ENCODE measurements at regions not wholly inside any gene's neighbourhood (a gene's known extent, or its start where the extent isn't known, plus 50 kb on each side); places are given as distances from the start of the nearest gene placed in this dataset.

DNA sequence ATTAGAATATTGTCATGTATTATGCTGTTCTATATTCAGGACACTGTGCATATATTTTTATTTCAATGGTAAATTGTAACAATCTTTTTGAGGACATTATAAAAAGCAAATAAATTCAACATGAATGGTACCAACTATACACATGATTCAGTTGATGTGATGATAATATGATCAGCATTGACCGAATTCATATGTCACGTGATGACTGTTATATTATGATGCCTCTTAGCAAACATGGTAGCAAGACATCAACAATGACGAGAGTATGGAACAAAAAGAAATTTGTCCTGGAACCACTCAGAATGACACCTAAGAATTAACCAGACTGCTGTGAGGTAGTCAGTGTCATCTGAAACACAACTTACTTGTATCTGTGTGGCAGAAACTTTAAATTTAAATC is 161.5 kb upstream of the OR13F1 start:
- H4K91ac ChIP-seq (ENCODE audit: insufficient read length, low read depth, low read length): no peak overlapping the region
- H3K56ac ChIP-seq (ENCODE audit: insufficient read length, low read depth, low read length): no peak overlapping the region
- no peak overlapping the region for H2BK120ac ChIP-seq (ENCODE audit: low read depth, low read length, poor library complexity, severe bottlenecking)
- no peak overlapping the region for H3T11ph ChIP-seq (ENCODE audit: low read length)
- Mint-ChIP-seq H3K9me3 (no peaks in the 10 kb centered on the region), H3K27me3 (ENCODE audit: low read depth) (no peaks in the 10 kb centered on the region), H3K4me3 (no peak overlapping the region), H3K36me3 (ENCODE audit: insufficient read depth in 1 of 3, low read depth in 3 of 3) (no peaks in the 10 kb centered on the region), H3K27ac (no peak overlapping the region), H3K4me1 (no peaks in the 10 kb centered on the region)
- H3K79me2 ChIP-seq (ENCODE audit: insufficient read depth, low read length): no peaks in the 10 kb centered on the region
- no peak overlapping the region for H2BK12ac ChIP-seq (ENCODE audit: insufficient read length, low read depth, low read length)
- no peak overlapping the region for H3K14ac ChIP-seq (ENCODE audit: insufficient read depth, low read length)
- H3K23me2 ChIP-seq (ENCODE audit: insufficient read length, low read depth, low read length, poor library complexity, severe bottlenecking): no peaks in the 10 kb centered on the region
- H3K4me2 ChIP-seq (ENCODE audit: insufficient read depth, insufficient read length, low read length): no peak overlapping the region
- H3K27ac ChIP-seq (ENCODE audit: insufficient read length, low read depth, low read length): no peak overlapping the region
- H3K4ac ChIP-seq (ENCODE audit: low read depth, low read length): no peak overlapping the region
- no CpG with 5 or more reads among the region's 3 CpGs for WGBS (ENCODE audit: extremely low coverage, insufficient read length, low lambda C conversion rate)
- no peak overlapping the region for H3K23ac ChIP-seq (ENCODE audit: insufficient read length, low read depth, low read length)
- TF ChIP-seq, protein P1, sequence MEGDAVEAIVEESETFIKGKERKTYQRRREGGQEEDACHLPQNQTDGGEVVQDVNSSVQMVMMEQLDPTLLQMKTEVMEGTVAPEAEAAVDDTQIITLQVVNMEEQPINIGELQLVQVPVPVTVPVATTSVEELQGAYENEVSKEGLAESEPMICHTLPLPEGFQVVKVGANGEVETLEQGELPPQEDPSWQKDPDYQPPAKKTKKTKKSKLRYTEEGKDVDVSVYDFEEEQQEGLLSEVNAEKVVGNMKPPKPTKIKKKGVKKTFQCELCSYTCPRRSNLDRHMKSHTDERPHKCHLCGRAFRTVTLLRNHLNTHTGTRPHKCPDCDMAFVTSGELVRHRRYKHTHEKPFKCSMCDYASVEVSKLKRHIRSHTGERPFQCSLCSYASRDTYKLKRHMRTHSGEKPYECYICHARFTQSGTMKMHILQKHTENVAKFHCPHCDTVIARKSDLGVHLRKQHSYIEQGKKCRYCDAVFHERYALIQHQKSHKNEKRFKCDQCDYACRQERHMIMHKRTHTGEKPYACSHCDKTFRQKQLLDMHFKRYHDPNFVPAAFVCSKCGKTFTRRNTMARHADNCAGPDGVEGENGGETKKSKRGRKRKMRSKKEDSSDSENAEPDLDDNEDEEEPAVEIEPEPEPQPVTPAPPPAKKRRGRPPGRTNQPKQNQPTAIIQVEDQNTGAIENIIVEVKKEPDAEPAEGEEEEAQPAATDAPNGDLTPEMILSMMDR (conservative IDR thresholded peaks at IDR 0.05): no peak
- no peak overlapping the region for H3K9ac ChIP-seq (ENCODE audit: extremely low read depth, insufficient read length, low read length)
- no peak overlapping the region for H2AFZ ChIP-seq (ENCODE audit: low read length)
- H4K5ac ChIP-seq (ENCODE audit: insufficient read length, low read depth, low read length): no peak overlapping the region
- no peak overlapping the region for H2BK15ac ChIP-seq (ENCODE audit: low read depth, low read length)
- H2BK20ac ChIP-seq (ENCODE audit: low read depth, low read length, poor library complexity, severe bottlenecking): no peak overlapping the region
- no peaks in the 10 kb centered on the region for H3K4me1 ChIP-seq (ENCODE audit: insufficient read depth, low read length)
- no peaks in the 10 kb centered on the region for H3K79me1 ChIP-seq (ENCODE audit: insufficient read depth, low read depth, low read length, poor library complexity, severe bottlenecking)
- H4K8ac ChIP-seq (replicated peaks; ENCODE audit: insufficient read length, low read depth, low read length): no peak overlapping the region
- no peak overlapping the region for H2AK5ac ChIP-seq (ENCODE audit: insufficient read length, low read length)
- H3K18ac ChIP-seq (ENCODE audit: insufficient read length, low read depth, low read length): no peak overlapping the region
- no peaks in the 10 kb centered on the region for H3K27me3 ChIP-seq (ENCODE audit: insufficient read depth, low read length)
- no peak for DNase-seq
- H4K20me1 ChIP-seq (ENCODE audit: control insufficient read depth, insufficient read depth, insufficient read length): no peaks in the 10 kb centered on the region
- no peaks in the 10 kb centered on the region for H3K9me3 ChIP-seq (ENCODE audit: control insufficient read depth, low read depth, low read length)
- H2BK5ac ChIP-seq (ENCODE audit: insufficient read length, low read length): no peak overlapping the region

Measured in H9 (cell line).